ENCODE measurements at regions not wholly inside any gene's neighbourhood (a gene's known extent, or its start where the extent isn't known, plus 50 kb on each side); places are given as distances from the start of the nearest gene placed in this dataset.

DNA sequence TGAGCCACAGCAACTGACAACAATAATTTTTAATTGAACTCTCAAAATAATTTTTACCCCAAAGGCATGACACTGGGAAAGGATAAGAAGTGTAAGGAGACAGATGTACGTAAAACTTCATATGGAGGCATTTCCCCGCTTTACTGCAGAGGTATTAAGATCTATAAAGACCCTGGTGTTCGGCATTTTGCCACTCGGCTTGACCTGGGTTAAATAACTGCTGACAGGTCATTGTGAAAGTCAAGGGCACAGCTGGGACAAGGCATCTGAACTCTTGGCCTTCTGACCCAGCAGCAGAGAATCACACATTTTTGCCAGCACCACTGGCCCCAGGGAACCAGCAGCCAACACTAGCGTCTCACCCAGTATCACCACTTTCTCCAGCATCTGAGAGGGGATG, 372.1 kb downstream of the SOX9 start:
- TF ChIP-seq, protein P1, sequence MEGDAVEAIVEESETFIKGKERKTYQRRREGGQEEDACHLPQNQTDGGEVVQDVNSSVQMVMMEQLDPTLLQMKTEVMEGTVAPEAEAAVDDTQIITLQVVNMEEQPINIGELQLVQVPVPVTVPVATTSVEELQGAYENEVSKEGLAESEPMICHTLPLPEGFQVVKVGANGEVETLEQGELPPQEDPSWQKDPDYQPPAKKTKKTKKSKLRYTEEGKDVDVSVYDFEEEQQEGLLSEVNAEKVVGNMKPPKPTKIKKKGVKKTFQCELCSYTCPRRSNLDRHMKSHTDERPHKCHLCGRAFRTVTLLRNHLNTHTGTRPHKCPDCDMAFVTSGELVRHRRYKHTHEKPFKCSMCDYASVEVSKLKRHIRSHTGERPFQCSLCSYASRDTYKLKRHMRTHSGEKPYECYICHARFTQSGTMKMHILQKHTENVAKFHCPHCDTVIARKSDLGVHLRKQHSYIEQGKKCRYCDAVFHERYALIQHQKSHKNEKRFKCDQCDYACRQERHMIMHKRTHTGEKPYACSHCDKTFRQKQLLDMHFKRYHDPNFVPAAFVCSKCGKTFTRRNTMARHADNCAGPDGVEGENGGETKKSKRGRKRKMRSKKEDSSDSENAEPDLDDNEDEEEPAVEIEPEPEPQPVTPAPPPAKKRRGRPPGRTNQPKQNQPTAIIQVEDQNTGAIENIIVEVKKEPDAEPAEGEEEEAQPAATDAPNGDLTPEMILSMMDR (conservative IDR thresholded peaks at IDR 0.05; ENCODE audit: low read depth, low read length), result no peak
- no peak for TF ChIP-seq EZH2 (IDR thresholded peaks at IDR 0.05; ENCODE audit: borderline replicate concordance, low read depth, low read length, poor library complexity, severe bottlenecking)

All from A673 (cell line).